ENCODE measurements at regions not wholly inside any gene's neighbourhood (a gene's known extent, or its start where the extent isn't known, plus 50 kb on each side); places are given as distances from the start of the nearest gene placed in this dataset.

DNA sequence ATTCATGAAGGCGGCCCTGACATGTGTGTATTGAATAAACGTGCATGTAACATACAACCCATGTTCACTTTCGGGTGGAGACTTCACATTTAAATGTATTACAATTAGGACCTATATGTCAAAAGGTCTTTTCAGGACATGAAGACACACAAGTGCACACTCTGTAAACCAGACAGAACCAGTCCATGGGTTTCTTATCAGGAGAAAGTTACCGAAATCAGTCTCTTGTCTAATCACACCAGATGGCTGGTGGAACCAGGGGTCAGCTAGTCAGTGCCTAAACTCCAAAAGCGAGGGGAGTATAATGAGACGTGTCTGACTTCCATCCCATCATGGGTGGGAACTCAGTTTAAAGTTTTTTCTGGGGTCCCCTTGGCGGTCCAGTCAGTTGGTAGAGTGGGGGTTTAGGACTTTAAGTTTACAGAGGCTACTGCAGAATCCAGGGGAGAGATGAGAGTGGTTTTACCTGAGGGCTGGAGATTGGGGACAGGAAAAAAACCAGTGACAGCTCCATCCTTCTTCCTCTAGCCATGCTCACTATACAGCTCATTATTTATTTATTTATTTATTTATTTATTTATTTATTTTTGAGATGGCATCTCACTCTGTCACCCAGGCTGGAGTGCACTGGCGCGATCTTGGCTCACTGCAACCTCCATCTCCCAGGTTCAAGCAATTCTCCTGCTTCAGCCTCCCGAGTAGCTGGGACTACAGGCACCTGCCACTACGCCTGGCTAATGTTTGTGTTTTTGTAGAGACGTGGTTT is 251.3 kb upstream of the LYZL1 start:
- peaks cover 1% of the 10 kb centered on the region for H3K9me3 Mint-ChIP-seq (ENCODE audit: unreplicated experiment)
- Histone ChIP-seq H3K4me1 (ENCODE audit: insufficient read depth, low read length) (peaks cover 12% of the 10 kb centered on the region), H3K79me2 (ENCODE audit: insufficient read depth, low read length) (no peaks in the 10 kb centered on the region), H3K4me2 (ENCODE audit: low read length) (no peak overlapping the region), H4K20me1 (ENCODE audit: insufficient read depth, low read length) (no peaks in the 10 kb centered on the region), H3K27ac (ENCODE audit: low read depth, low read length) (no peak overlapping the region), H2AFZ (ENCODE audit: low read depth, low read length) (no peak overlapping the region), H3K9ac (ENCODE audit: low read length) (no peak overlapping the region), H3K36me3 (ENCODE audit: insufficient read depth, low read length) (no peaks in the 10 kb centered on the region), H3K4me3 (ENCODE audit: insufficient read depth, low read depth, low read length) (no peak overlapping the region), H3K9me3 (ENCODE audit: insufficient read depth, low read depth, low read length) (no peaks in the 10 kb centered on the region), H3K27me3 (ENCODE audit: insufficient read depth, low read length) (no peaks in the 10 kb centered on the region)
- no peak for TF ChIP-seq EZH2 (IDR thresholded peaks at IDR 0.05; ENCODE audit: insufficient read depth, low read length)
- TF ChIP-seq, protein P1, sequence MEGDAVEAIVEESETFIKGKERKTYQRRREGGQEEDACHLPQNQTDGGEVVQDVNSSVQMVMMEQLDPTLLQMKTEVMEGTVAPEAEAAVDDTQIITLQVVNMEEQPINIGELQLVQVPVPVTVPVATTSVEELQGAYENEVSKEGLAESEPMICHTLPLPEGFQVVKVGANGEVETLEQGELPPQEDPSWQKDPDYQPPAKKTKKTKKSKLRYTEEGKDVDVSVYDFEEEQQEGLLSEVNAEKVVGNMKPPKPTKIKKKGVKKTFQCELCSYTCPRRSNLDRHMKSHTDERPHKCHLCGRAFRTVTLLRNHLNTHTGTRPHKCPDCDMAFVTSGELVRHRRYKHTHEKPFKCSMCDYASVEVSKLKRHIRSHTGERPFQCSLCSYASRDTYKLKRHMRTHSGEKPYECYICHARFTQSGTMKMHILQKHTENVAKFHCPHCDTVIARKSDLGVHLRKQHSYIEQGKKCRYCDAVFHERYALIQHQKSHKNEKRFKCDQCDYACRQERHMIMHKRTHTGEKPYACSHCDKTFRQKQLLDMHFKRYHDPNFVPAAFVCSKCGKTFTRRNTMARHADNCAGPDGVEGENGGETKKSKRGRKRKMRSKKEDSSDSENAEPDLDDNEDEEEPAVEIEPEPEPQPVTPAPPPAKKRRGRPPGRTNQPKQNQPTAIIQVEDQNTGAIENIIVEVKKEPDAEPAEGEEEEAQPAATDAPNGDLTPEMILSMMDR (IDR thresholded peaks at IDR 0.05; ENCODE audit: insufficient read depth, low read depth, low read length) = no peak
- peaks cover 1% of the 10 kb centered on the region for H3K27me3 Mint-ChIP-seq (ENCODE audit: low read depth, unreplicated experiment)
- H3K4me3 Mint-ChIP-seq (ENCODE audit: unreplicated experiment) = no peak overlapping the region
- DNase-seq (ENCODE audit: low read depth) (no peak), FAIRE-seq (no peak)
- peaks cover 21% of the 10 kb centered on the region for H3K4me1 Mint-ChIP-seq (ENCODE audit: low read depth, unreplicated experiment)
- H3K27ac Mint-ChIP-seq (ENCODE audit: unreplicated experiment) = no peak overlapping the region
- H3K36me3 Mint-ChIP-seq (ENCODE audit: low read depth, unreplicated experiment) = no peaks in the 10 kb centered on the region

DNA sequence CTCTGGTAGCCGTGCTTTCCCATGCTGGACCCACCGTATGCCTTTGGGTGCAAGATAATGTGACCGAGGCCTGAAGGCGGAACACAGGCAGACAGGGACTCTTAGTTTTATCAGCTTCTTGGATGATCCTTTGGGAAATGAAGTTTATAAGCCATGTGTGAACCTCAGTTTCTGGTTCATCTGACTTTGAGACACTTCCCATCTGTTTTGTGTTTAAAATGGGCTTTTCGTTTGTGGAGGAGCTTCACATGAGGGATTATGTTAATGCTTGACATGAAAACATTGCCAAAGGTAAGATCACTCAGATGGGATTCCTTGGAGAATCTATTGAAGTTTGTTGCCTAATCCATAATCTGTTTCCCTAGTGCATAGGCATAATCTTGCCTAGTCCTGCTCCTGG is 249.8 kb upstream of the LYZL1 start:
- no peak overlapping the region for H3K4me3 Mint-ChIP-seq (ENCODE audit: unreplicated experiment)
- no peaks in the 10 kb centered on the region for H3K36me3 ChIP-seq (ENCODE audit: insufficient read depth, low read length)
- H3K9me3 Mint-ChIP-seq (ENCODE audit: unreplicated experiment) = peaks cover 4% of the 10 kb centered on the region
- H3K9ac ChIP-seq (ENCODE audit: low read length) = no peak overlapping the region
- H3K79me2 ChIP-seq (ENCODE audit: insufficient read depth, low read length) = no peaks in the 10 kb centered on the region
- peaks cover 12% of the 10 kb centered on the region for H3K4me1 ChIP-seq (ENCODE audit: insufficient read depth, low read length)
- H3K27ac Mint-ChIP-seq (ENCODE audit: unreplicated experiment) = peak overlapping the region; percentile 68
- H3K4me1 Mint-ChIP-seq (ENCODE audit: low read depth, unreplicated experiment) = peaks cover 19% of the 10 kb centered on the region
- no peak for FAIRE-seq
- no peaks in the 10 kb centered on the region for H3K27me3 Mint-ChIP-seq (ENCODE audit: low read depth, unreplicated experiment)
- no peaks in the 10 kb centered on the region for H3K27me3 ChIP-seq (ENCODE audit: insufficient read depth, low read length)
- H2AFZ ChIP-seq (ENCODE audit: low read depth, low read length) = no peak overlapping the region
- H3K27ac ChIP-seq (ENCODE audit: low read depth, low read length) = no peak overlapping the region
- H3K4me3 ChIP-seq (ENCODE audit: insufficient read depth, low read depth, low read length) = no peak overlapping the region
- no peak for DNase-seq (ENCODE audit: low read depth)
- no peaks in the 10 kb centered on the region for H3K36me3 Mint-ChIP-seq (ENCODE audit: low read depth, unreplicated experiment)
- H4K20me1 ChIP-seq (ENCODE audit: insufficient read depth, low read length) = no peaks in the 10 kb centered on the region
- no peaks in the 10 kb centered on the region for H3K9me3 ChIP-seq (ENCODE audit: insufficient read depth, low read depth, low read length)
- H3K4me2 ChIP-seq (ENCODE audit: low read length) = peak overlapping the region; percentile 19
- no peak for TF ChIP-seq EZH2 (IDR thresholded peaks at IDR 0.05; ENCODE audit: insufficient read depth, low read length)
- TF ChIP-seq, protein P1 (IDR thresholded peaks at IDR 0.05; ENCODE audit: insufficient read depth, low read depth, low read length) = no peak

DNA sequence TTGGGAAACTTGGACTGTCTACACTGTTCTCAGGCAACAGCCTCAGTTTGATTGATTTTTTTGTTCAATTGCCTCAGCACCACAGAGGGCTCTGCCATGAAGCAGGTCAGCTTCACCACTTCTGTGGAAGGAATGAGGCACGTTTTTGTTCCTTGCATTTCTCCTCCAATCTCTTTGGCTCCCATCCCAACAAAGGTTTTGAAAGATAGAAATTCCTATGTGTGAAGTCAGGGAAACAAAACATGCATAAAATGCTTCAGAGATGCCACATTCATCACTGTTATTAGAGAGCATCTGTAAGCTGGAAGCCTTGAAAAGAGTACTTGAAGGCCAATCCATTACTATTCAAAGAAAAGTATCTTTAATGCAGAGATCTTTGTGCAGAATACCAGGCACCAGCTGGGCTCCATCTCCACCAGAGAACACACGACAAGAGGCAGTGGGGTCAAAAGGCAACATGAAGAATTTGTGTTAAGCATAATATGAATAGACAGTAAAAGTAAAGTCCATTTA is 249.1 kb upstream of the LYZL1 start:
- peak; percentile 91 for FAIRE-seq
- no peaks in the 10 kb centered on the region for H3K36me3 Mint-ChIP-seq (ENCODE audit: low read depth, unreplicated experiment)
- Histone ChIP-seq H3K9ac (ENCODE audit: low read length) (no peak overlapping the region), H4K20me1 (ENCODE audit: insufficient read depth, low read length) (no peaks in the 10 kb centered on the region), H3K4me2 (ENCODE audit: low read length) (peak overlapping the region; percentile 47), H3K9me3 (ENCODE audit: insufficient read depth, low read depth, low read length) (no peaks in the 10 kb centered on the region), H3K27me3 (ENCODE audit: insufficient read depth, low read length) (no peaks in the 10 kb centered on the region), H3K4me1 (ENCODE audit: insufficient read depth, low read length) (peaks cover 12% of the 10 kb centered on the region), H3K79me2 (ENCODE audit: insufficient read depth, low read length) (no peaks in the 10 kb centered on the region), H3K36me3 (ENCODE audit: insufficient read depth, low read length) (no peaks in the 10 kb centered on the region), H3K4me3 (ENCODE audit: insufficient read depth, low read depth, low read length) (no peak overlapping the region), H3K27ac (ENCODE audit: low read depth, low read length) (no peak overlapping the region), H2AFZ (ENCODE audit: low read depth, low read length) (no peak overlapping the region)
- peak; percentile 97 for DNase-seq (ENCODE audit: low read depth)
- peak overlapping the region; percentile 68 for H3K27ac Mint-ChIP-seq (ENCODE audit: unreplicated experiment)
- H3K4me1 Mint-ChIP-seq (ENCODE audit: low read depth, unreplicated experiment) = peaks cover 19% of the 10 kb centered on the region
- TF ChIP-seq, protein P1 (IDR thresholded peaks at IDR 0.05; ENCODE audit: insufficient read depth, low read depth, low read length) = no peak
- no peak for TF ChIP-seq EZH2 (IDR thresholded peaks at IDR 0.05; ENCODE audit: insufficient read depth, low read length)
- peaks cover 4% of the 10 kb centered on the region for H3K9me3 Mint-ChIP-seq (ENCODE audit: unreplicated experiment)
- H3K4me3 Mint-ChIP-seq (ENCODE audit: unreplicated experiment) = no peak overlapping the region
- no peaks in the 10 kb centered on the region for H3K27me3 Mint-ChIP-seq (ENCODE audit: low read depth, unreplicated experiment)
